PFSK-1 (cell line): ENCODE measurements at regions not wholly inside any gene's neighbourhood (a gene's known extent, or its start where the extent isn't known, plus 50 kb on each side); places are given as distances from the start of the nearest gene placed in this dataset.

ENCODE experiments used
- FOXP2 ChIP-seq: optimal IDR thresholded peaks from 2 replicates; pipeline ENCODE3; 2011; ENCODE audit warnings: borderline replicate concordance, control low read depth, inconsistent platforms; ENCODE audit not compliant: insufficient read depth; ENCODE audit errors: extremely low read length, extremely low read depth
- POLR2AphosphoS5 ChIP-seq: IDR thresholded peaks from 2 replicates; pipeline ENCODE4 v1.6.1; 2012; ENCODE audit warnings: low read depth, mild to moderate bottlenecking, control low read depth, low read length, moderate library complexity
- REST ChIP-seq, 2 experiments: IDR thresholded peaks; 2 replicates each; pipeline versions ENCODE4 v1.6.1 to v1.8.0; 2011 to 2012; ENCODE audit warnings: low read depth in 2 of 2, low read length in 2 of 2, control low read depth in 1 of 2, inconsistent platforms in 1 of 2, mild to moderate bottlenecking in 1 of 2, moderate library complexity in 1 of 2; ENCODE audit not compliant: insufficient read depth in 1 of 2
- SIN3A ChIP-seq: IDR thresholded peaks from 2 replicates; pipeline ENCODE4 v1.6.1; 2012; ENCODE audit warnings: mild to moderate bottlenecking, low read length, moderate library complexity, borderline replicate concordance; ENCODE audit not compliant: insufficient read depth
- TAF1 ChIP-seq: IDR thresholded peaks from 2 replicates; pipeline ENCODE4 v1.6.1; 2012; ENCODE audit warnings: low read length, control low read depth, borderline replicate concordance; ENCODE audit not compliant: insufficient read depth

- TF ChIP-seq REST (IDR thresholded peaks at IDR 0.05; ENCODE audit: insufficient read depth in 1 of 2, low read depth in 2 of 2, low read length in 2 of 2): no peak
- TF ChIP-seq FOXP2: no peak
- no peak for TF ChIP-seq TAF1
- TF ChIP-seq SIN3A: no peak
- no peak for TF ChIP-seq POLR2AphosphoS5
These were observed 123.3 kb downstream of the NCOR2 start for GRCh38 chr12:124443931-124444712.

- no peak for TF ChIP-seq POLR2AphosphoS5
- no peak for TF ChIP-seq FOXP2
- no peak for TF ChIP-seq SIN3A
- TF ChIP-seq REST (IDR thresholded peaks at IDR 0.05; ENCODE audit: insufficient read depth in 1 of 2, low read depth in 2 of 2, low read length in 2 of 2): no peak
- no peak for TF ChIP-seq TAF1
These were observed 124.5 kb downstream of the NCOR2 start for GRCh38 chr12:124442772-124443445.

- TF ChIP-seq FOXP2 (no peak), POLR2AphosphoS5 (no peak), REST (IDR thresholded peaks at IDR 0.05; ENCODE audit: insufficient read depth in 1 of 2, low read depth in 2 of 2, low read length in 2 of 2) (no peak), SIN3A (no peak), TAF1 (no peak)
These were observed 125.1 kb downstream of the NCOR2 start for GRCh38 chr12:124442281-124442680.

GRCh38 chr12:124441443-124442194 lies 125.8 kb downstream of the NCOR2 start:
- no peak for TF ChIP-seq FOXP2
- TF ChIP-seq REST (IDR thresholded peaks at IDR 0.05; ENCODE audit: insufficient read depth in 1 of 2, low read depth in 2 of 2, low read length in 2 of 2): no peak
- TF ChIP-seq POLR2AphosphoS5: no peak
- no peak for TF ChIP-seq SIN3A
- no peak for TF ChIP-seq TAF1
